HepG2 (cell line): ENCODE measurements at regions not wholly inside any gene's neighbourhood (a gene's known extent, or its start where the extent isn't known, plus 50 kb on each side); places are given as distances from the start of the nearest gene placed in this dataset.

Source experiments
- ATAC-seq: fragments of 200-7000 bp; cut with Tn5 transposase; 3 replicates; pipeline ENCODE4 v1.9.1; 2020; ENCODE audit warnings: mild to moderate bottlenecking, moderate library complexity
- BruUV-seq: library from RNA; stranded (reverse); fragments of 400-500 nt; replicated peaks from 2 replicates; lab custom pipeline; 2021; lab: Mats Ljungman, UMichigan
- CTCF ChIA-PET: fragments of 300-600 bp; formaldehyde crosslinking; extraction: SDS; loops from one replicate; lab custom pipeline; 2021; ENCODE audit warnings: low total read pairs, inconsistent platforms, low intra/inter-chr PET ratio; lab: Yijun Ruan, JAX
- POLR2A ChIA-PET: fragments of 350-600 bp; sonication (Branson Sonifier 250); formaldehyde crosslinking; loops from one replicate; lab custom pipeline; 2020; ENCODE audit warnings: antibody characterized with exemption, inconsistent platforms; lab: Yijun Ruan, JAX
- DNase-seq: peaks from one replicate; pipeline ENCODE4 v3.0.0-alpha.2; 2015; ENCODE audit warnings: low spot score
- FAIRE-seq: peaks from 3 replicates; lab custom pipeline; 2011; peaks lifted over from hg19 to GRCh38; lab: Jason Lieb, UNC
- H2AFZ ChIP-seq: one replicate; pipeline ENCODE4 v1.6.1; 2011; ENCODE audit warnings: low read length, inconsistent platforms
- H3K27ac ChIP-seq: fragments of 300-600 bp; 3 replicates; pipeline ENCODE4 v1.8.0; 2011; ENCODE audit warnings: mixed run types, mild to moderate bottlenecking, mixed read lengths, low read length, inconsistent platforms; ENCODE audit not compliant: insufficient read depth; ENCODE audit errors: extremely low read length
- H3K27me3 ChIP-seq, 2 experiments: fragments of 200-600 bp in 1 of 2; 2 replicates in 1 of 2; 3 replicates in 1 of 2; pipeline versions ENCODE4 v1.6.0 to v1.8.0; 2011; ENCODE audit warnings: low read length in 2 of 2, mild to moderate bottlenecking in 2 of 2, moderate library complexity in 2 of 2, inconsistent platforms in 1 of 2; ENCODE audit not compliant: insufficient read depth in 2 of 2, control insufficient read depth in 1 of 2
- H3K36me3 ChIP-seq, 2 experiments: fragments of 200-600 bp in 1 of 2; replicated peaks in 1 of 2; 2 replicates in 1 of 2; 3 replicates in 1 of 2; pipeline versions ENCODE4 v1.5.1 to v1.8.0; 2011; ENCODE audit warnings: low read length in 2 of 2, inconsistent platforms in 1 of 2; ENCODE audit not compliant: insufficient read depth in 2 of 2, control insufficient read depth in 1 of 2
- H3K4me1 ChIP-seq: 2 replicates; pipeline ENCODE4 v1.5.1; 2012; ENCODE audit warnings: low read length, inconsistent platforms; ENCODE audit not compliant: insufficient read depth
- H3K4me2 ChIP-seq: 2 replicates; pipeline ENCODE4 v1.6.0; 2011; ENCODE audit warnings: low read depth, low read length, inconsistent platforms
- H3K4me3 ChIP-seq, 3 experiments: fragments of 200-600 bp in 1 of 3; sonication (generic), shearing (Covaris generic) in 1 of 3; replicated peaks in 1 of 3; 2 replicates each; pipeline ENCODE4 v1.5.1; 2011 to 2016; ENCODE audit warnings: low read length in 3 of 3, inconsistent platforms in 2 of 3, low read depth in 2 of 3, mild to moderate bottlenecking in 2 of 3, control low read depth in 1 of 3, mixed read lengths in 1 of 3; ENCODE audit not compliant: insufficient read depth in 1 of 3
- H3K79me2 ChIP-seq: one replicate; pipeline ENCODE4 v1.6.1; 2011; ENCODE audit warnings: low read length, inconsistent platforms; ENCODE audit not compliant: insufficient read depth
- H3K9ac ChIP-seq: 2 replicates; pipeline ENCODE4 v1.6.0; 2011; ENCODE audit warnings: mild to moderate bottlenecking, low read depth, low read length, inconsistent platforms; ENCODE audit not compliant: insufficient read depth
- H3K9me3 ChIP-seq: 2 replicates; pipeline ENCODE4 v1.5.1; 2012; ENCODE audit warnings: mild to moderate bottlenecking, low read length
- H4K20me1 ChIP-seq: 2 replicates; pipeline ENCODE4 v1.6.0; 2011; ENCODE audit warnings: inconsistent platforms, mild to moderate bottlenecking, low read length, moderate library complexity; ENCODE audit not compliant: insufficient read depth
- ASH2L ChIP-seq: fragments of 300-600, 200-600 bp; sonication (generic); IDR thresholded peaks from 2 replicates; pipeline ENCODE4 v1.7.0; 2017; ENCODE audit warnings: low read depth, mild to moderate bottlenecking, moderate library complexity, mixed read lengths, low read length; ENCODE audit not compliant: insufficient read length
- ATF3 ChIP-seq: sonication (generic); formaldehyde crosslinking; IDR thresholded peaks from 2 replicates; pipeline ENCODE4 v1.4.0; 2020; ENCODE audit warnings: missing genetic modification reagents
- GATA4 ChIP-seq: sonication (generic); IDR thresholded peaks from 2 replicates; pipeline ENCODE4 v1.6.1; 2016; ENCODE audit warnings: antibody characterized with exemption, low read depth, borderline replicate concordance
- HNF4A ChIP-seq: sonication (generic); formaldehyde crosslinking; IDR thresholded peaks from 2 replicates; pipeline ENCODE4 v1.4.0; 2020; ENCODE audit warnings: missing genetic modification reagents
- HNRNPL ChIP-seq: fragments of 200-400 bp; formaldehyde crosslinking; IDR thresholded peaks from 2 replicates; pipeline ENCODE4 v1.6.1; 2017; ENCODE audit warnings: mild to moderate bottlenecking, low read depth, low read length
- KLF16 ChIP-seq, 2 experiments: sonication (generic) in 1 of 2; formaldehyde crosslinking in 1 of 2; IDR thresholded peaks; 2 replicates each; pipeline versions ENCODE4 v1.6.1 to v1.8.0; 2016 to 2023; ENCODE audit warnings: missing genetic modification reagents in 2 of 2, missing compliant biosample characterization in 1 of 2
- NFKB2 ChIP-seq: sonication (generic); formaldehyde crosslinking; IDR thresholded peaks from 2 replicates; pipeline ENCODE4 v1.4.0; 2020; ENCODE audit warnings: missing genetic modification reagents, borderline replicate concordance
- NFKBIZ ChIP-seq: IDR thresholded peaks from 2 replicates; pipeline ENCODE4 v1.6.1; 2018; ENCODE audit warnings: missing genetic modification reagents, missing compliant biosample characterization
- ZBTB1 ChIP-seq: sonication (generic); formaldehyde crosslinking; IDR thresholded peaks from 2 replicates; pipeline ENCODE4 v1.4.0; 2020; ENCODE audit warnings: missing genetic modification reagents, borderline replicate concordance
- ZNF160 ChIP-seq: sonication (generic); formaldehyde crosslinking; IDR thresholded peaks from 2 replicates; pipeline ENCODE4 v1.8.0; 2022; ENCODE audit warnings: mild to moderate bottlenecking, inconsistent platforms, missing genetic modification reagents
- ZNF207 ChIP-seq: fragments of 450-650 bp; IDR thresholded peaks from 2 replicates; pipeline ENCODE4 v1.6.1; 2016; ENCODE audit warnings: antibody characterized with exemption, borderline replicate concordance
- ZNF274 ChIP-seq: sonication (generic); formaldehyde crosslinking; IDR thresholded peaks from 2 replicates; pipeline ENCODE4 v1.5.1; 2020; ENCODE audit warnings: mild to moderate bottlenecking, missing genetic modification reagents
- ZNF367 ChIP-seq: sonication (generic); formaldehyde crosslinking; IDR thresholded peaks from 2 replicates; pipeline ENCODE4 v1.4.0; 2020; ENCODE audit warnings: missing genetic modification reagents, borderline replicate concordance
- ZNF441 ChIP-seq: sonication (generic); formaldehyde crosslinking; IDR thresholded peaks from 2 replicates; pipeline ENCODE4 v1.7.0; 2021; ENCODE audit warnings: missing genetic modification reagents, borderline replicate concordance
- ZNF446 ChIP-seq: sonication (generic); formaldehyde crosslinking; IDR thresholded peaks from 2 replicates; pipeline ENCODE4 v1.5.0; 2020; ENCODE audit warnings: mild to moderate bottlenecking, missing genetic modification reagents
- ZNF607 ChIP-seq: sonication (generic); formaldehyde crosslinking; IDR thresholded peaks from 2 replicates; pipeline ENCODE4 v1.5.1; 2020; ENCODE audit warnings: missing genetic modification reagents, mild to moderate bottlenecking, borderline replicate concordance
- ZNF709 ChIP-seq: sonication (generic); formaldehyde crosslinking; IDR thresholded peaks from 2 replicates; pipeline ENCODE4 v1.5.0; 2020; ENCODE audit warnings: mild to moderate bottlenecking, missing genetic modification reagents
- ZNF781 ChIP-seq: sonication (generic); formaldehyde crosslinking; IDR thresholded peaks from 2 replicates; pipeline ENCODE4 v1.5.1; 2020; ENCODE audit warnings: borderline replicate concordance, mild to moderate bottlenecking, missing genetic modification reagents; ENCODE audit errors: not compliant biosample characterization
- WGBS: methylation state at CpG from one replicate; pipeline ENCODE4 v1.1.6; 2017; ENCODE audit warnings: low lambda C conversion rate; 5-methylcytosine and 5-hydroxymethylcytosine counted together
- in situ Hi-C: cut with HindIII; loops from 2 replicates; pipeline ENCODE4 v1.10.0; 2017; ENCODE audit warnings: low pct_unique_long_range_greater_than_20kb; ENCODE audit not compliant: extremely low pct_ligation_motif_present
- intact Hi-C: fragments of 100-400 bp; cut with micrococcal nuclease; formaldehyde crosslinking; loops from one replicate; pipeline ENCODE4 v1.10.0; 2022; ENCODE audit not compliant: unreplicated experiment
- TF ChIP-seq, protein P1 (sequence below): sonication (generic); formaldehyde crosslinking; IDR thresholded peaks from 2 replicates; pipeline ENCODE4 v1.5.0; 2020; ENCODE audit warnings: missing genetic modification reagents

- no TSS peak for BruUV-seq
- ChIA-PET POLR2A (no interaction called here), CTCF (no interaction called here)
- H4K20me1 ChIP-seq = no peaks in the 10 kb centered on the region
- WGBS = 24% methylated on average over 8 of the region's 11 CpGs
- TF ChIP-seq NFKBIZ (no peak), HNF4A (no peak), ZNF781 (CRISPR knock-in tag) (no peak), ZNF367 (CRISPR knock-in tag) (no peak), ZNF709 (no peak), ZNF607 (CRISPR knock-in tag) (no peak), ASH2L (no peak), ATF3 (CRISPR knock-in tag) (no peak), HNRNPL (no peak), ZNF207 (no peak), ZBTB1 (CRISPR knock-in tag) (no peak), ZNF160 (CRISPR knock-in tag) (no peak), ZNF274 (no peak), ZNF446 (CRISPR knock-in tag) (no peak), NFKB2 (CRISPR knock-in tag) (no peak), KLF16 (CRISPR knock-in tag; IDR thresholded peaks at IDR 0.05) (no peak), GATA4 (no peak), ZNF441 (CRISPR knock-in tag) (no peak)
- TF ChIP-seq, protein P1, sequence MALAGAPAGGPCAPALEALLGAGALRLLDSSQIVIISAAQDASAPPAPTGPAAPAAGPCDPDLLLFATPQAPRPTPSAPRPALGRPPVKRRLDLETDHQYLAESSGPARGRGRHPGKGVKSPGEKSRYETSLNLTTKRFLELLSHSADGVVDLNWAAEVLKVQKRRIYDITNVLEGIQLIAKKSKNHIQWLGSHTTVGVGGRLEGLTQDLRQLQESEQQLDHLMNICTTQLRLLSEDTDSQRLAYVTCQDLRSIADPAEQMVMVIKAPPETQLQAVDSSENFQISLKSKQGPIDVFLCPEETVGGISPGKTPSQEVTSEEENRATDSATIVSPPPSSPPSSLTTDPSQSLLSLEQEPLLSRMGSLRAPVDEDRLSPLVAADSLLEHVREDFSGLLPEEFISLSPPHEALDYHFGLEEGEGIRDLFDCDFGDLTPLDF (CRISPR knock-in tag) = no peak
- no peak for DNase-seq
- no peak overlapping the region for H3K9ac ChIP-seq
- H3K4me1 ChIP-seq = no peaks in the 10 kb centered on the region
- no peaks in the 10 kb centered on the region for H3K9me3 ChIP-seq
- FAIRE-seq = no peak
- no peak overlapping the region for H3K4me2 ChIP-seq
- H3K4me3 ChIP-seq = no peak overlapping the region
- H3K27ac ChIP-seq = no peak overlapping the region
- no peaks in the 10 kb centered on the region for H3K79me2 ChIP-seq
- peaks cover 0 to 25% of the 10 kb centered on the region in 2 experiments; a peak in 2 of 5 replicates for H3K27me3 ChIP-seq
- ATAC-seq = peak; percentile 59
- no peak overlapping the region for H2AFZ ChIP-seq
- in situ Hi-C loops (no loop called here), intact Hi-C loops (no loop called here)
- no peaks in the 10 kb centered on the region for H3K36me3 ChIP-seq
Measured at GRCh38 chr2:196515051-196515450, 124.5 kb upstream of the CCDC150 start.
